ENCODE measurements at regions not wholly inside any gene's neighbourhood (a gene's known extent, or its start where the extent isn't known, plus 50 kb on each side); places are given as distances from the start of the nearest gene placed in this dataset.

DNA sequence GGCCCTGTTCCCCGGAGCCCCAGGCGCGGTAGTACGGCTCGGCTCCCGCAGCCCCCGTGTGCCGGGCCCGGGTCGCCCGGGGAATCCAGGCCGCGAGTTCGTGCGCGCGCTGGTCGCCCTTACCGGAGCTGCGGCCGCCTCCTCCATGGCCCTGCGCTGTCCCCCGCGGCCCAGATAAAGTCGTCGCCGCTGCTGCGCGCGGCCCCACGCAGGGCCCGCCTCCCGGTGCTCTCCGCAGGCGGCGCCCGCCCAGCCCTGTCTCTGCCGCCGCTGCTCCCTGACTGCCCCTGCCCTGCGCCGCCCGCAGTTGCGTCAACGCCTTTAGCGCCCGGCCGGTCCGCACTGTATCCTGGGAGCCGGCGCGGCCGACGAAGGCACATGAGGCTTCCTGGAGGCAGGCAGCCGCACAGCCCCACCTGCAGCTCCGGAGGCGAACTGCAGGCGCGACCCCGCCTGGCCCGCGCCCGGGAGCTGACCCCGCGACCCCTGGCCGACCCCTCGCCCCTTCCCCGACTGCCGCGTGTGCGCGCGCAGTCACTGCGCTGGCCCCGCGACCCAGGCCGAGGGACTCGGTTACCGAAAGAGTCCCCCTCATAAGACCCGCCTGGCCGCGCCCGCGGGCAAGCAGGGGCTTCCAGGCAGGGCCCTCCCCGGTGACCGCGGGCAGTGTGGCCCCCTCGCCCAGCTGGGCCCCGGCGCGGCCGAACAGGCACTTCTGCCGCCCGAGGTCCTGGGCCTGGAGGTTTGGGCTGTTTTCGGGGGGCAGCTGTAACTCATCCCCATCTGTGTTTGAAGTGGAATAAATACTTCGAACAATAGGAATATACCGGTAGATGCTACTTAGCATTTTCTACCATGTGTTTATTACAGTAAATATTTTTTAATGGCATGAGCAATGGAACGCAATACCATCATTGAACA, 127.1 kb upstream of the ZNF746 start (continued):
- TF ChIP-seq, protein P1, sequence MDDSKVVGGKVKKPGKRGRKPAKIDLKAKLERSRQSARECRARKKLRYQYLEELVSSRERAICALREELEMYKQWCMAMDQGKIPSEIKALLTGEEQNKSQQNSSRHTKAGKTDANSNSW (CRISPR knock-in tag; IDR thresholded peaks at IDR 0.05; ENCODE audit: borderline replicate concordance), result peak; percentile 88; the same call in 1 of the 2 replicates
- TF ChIP-seq ZNF589 (CRISPR knock-in tag; conservative IDR thresholded peaks at IDR 0.05), result peak; percentile 90
- TF ChIP-seq ZNF788 (CRISPR knock-in tag; IDR thresholded peaks at IDR 0.05; ENCODE audit: borderline replicate concordance), result peak; percentile 95; the same call in 1 of the 2 replicates
- TF ChIP-seq, protein P2, sequence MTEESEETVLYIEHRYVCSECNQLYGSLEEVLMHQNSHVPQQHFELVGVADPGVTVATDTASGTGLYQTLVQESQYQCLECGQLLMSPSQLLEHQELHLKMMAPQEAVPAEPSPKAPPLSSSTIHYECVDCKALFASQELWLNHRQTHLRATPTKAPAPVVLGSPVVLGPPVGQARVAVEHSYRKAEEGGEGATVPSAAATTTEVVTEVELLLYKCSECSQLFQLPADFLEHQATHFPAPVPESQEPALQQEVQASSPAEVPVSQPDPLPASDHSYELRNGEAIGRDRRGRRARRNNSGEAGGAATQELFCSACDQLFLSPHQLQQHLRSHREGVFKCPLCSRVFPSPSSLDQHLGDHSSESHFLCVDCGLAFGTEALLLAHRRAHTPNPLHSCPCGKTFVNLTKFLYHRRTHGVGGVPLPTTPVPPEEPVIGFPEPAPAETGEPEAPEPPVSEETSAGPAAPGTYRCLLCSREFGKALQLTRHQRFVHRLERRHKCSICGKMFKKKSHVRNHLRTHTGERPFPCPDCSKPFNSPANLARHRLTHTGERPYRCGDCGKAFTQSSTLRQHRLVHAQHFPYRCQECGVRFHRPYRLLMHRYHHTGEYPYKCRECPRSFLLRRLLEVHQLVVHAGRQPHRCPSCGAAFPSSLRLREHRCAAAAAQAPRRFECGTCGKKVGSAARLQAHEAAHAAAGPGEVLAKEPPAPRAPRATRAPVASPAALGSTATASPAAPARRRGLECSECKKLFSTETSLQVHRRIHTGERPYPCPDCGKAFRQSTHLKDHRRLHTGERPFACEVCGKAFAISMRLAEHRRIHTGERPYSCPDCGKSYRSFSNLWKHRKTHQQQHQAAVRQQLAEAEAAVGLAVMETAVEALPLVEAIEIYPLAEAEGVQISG (CRISPR knock-in tag; IDR thresholded peaks at IDR 0.05), result peak; percentile 100
- peak; percentile 67; the same call in 1 of the 2 replicates for TF ChIP-seq ZC3H13 (CRISPR knock-in tag; IDR thresholded peaks at IDR 0.05)
- TF ChIP-seq GABPB1 (CRISPR knock-in tag; IDR thresholded peaks at IDR 0.05), result peak; percentile 92
- TF ChIP-seq ZNF709 (CRISPR knock-in tag; IDR thresholded peaks at IDR 0.05), result peak; percentile 86
- TF ChIP-seq NFE2L1 (CRISPR knock-in tag; IDR thresholded peaks at IDR 0.05; ENCODE audit: borderline replicate concordance), result no peak
- TF ChIP-seq SNAPC5 (CRISPR knock-in tag; IDR thresholded peaks at IDR 0.05; ENCODE audit: borderline replicate concordance), result no peak; the same call in 1 of the 2 replicates
- TF ChIP-seq ZKSCAN8 (CRISPR knock-in tag; IDR thresholded peaks at IDR 0.05; ENCODE audit: borderline replicate concordance), result no peak
- TF ChIP-seq ZNF24 (IDR thresholded peaks at IDR 0.05), result no peak
- peak; percentile 38; the same call in 1 of the 2 replicates for TF ChIP-seq FUBP1 (CRISPR knock-in tag; IDR thresholded peaks at IDR 0.05; ENCODE audit: borderline replicate concordance)
- TF ChIP-seq SALL2 (CRISPR knock-in tag; IDR thresholded peaks at IDR 0.05), result peak; percentile 93
- TF ChIP-seq ZNF382 (CRISPR knock-in tag; IDR thresholded peaks at IDR 0.05; ENCODE audit: borderline replicate concordance), result no peak
- TF ChIP-seq ARID2 (CRISPR knock-in tag; IDR thresholded peaks at IDR 0.05; ENCODE audit: borderline replicate concordance), result no peak
- no peak for TF ChIP-seq ARNT (IDR thresholded peaks at IDR 0.05)
- TF ChIP-seq ZNF605 (CRISPR knock-in tag; IDR thresholded peaks at IDR 0.05), result no peak
- TF ChIP-seq ATF7-NPFF (CRISPR knock-in tag; IDR thresholded peaks at IDR 0.05; ENCODE audit: low read depth), result peak; percentile 94
- TF ChIP-seq ZNF720 (CRISPR knock-in tag; IDR thresholded peaks at IDR 0.05), result no peak
- TF ChIP-seq, protein P3, sequence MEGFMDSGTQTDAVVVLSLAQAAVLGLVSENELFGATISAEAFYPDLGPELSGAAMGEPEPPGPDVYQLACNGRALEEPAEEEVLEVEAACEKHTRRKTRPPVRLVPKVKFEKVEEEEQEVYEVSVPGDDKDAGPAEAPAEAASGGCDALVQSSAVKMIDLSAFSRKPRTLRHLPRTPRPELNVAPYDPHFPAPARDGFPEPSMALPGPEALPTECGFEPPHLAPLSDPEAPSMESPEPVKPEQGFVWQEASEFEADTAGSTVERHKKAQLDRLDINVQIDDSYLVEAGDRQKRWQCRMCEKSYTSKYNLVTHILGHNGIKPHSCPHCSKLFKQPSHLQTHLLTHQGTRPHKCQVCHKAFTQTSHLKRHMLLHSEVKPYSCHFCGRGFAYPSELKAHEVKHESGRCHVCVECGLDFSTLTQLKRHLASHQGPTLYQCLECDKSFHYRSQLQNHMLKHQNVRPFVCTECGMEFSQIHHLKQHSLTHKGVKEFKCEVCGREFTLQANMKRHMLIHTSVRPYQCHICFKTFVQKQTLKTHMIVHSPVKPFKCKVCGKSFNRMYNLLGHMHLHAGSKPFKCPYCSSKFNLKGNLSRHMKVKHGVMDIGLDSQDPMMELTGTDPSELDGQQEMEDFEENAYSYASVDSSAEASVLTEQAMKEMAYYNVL (CRISPR knock-in tag; IDR thresholded peaks at IDR 0.05; ENCODE audit: borderline replicate concordance), result peak; percentile 70; the same call in 1 of the 2 replicates
- peak; percentile 56; the same call in 1 of the 2 replicates for TF ChIP-seq GATAD2A (CRISPR knock-in tag; IDR thresholded peaks at IDR 0.05)

All from HepG2 (cell line).